ENCODE measurements at regions not wholly inside any gene's neighbourhood (a gene's known extent, or its start where the extent isn't known, plus 50 kb on each side); places are given as distances from the start of the nearest gene placed in this dataset.

DNA sequence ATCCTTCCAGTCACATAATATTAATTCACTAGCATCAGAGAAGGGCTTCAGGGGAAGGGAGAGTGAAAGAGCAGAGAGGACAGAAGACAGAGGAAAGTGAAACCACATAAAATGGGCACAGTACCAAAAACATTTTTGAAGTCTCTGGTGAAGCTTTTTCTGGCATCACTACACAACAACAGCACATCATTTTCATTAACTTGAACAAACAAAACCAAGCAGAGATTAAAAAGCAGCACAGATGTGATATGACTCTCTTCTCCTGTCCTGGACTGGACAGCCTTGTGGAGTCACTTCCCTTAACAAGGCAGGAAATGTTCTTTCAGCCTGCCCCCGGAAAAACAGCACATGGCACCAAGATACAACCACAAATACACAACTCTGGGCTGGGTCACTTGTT is 112.0 kb downstream of the TSPAN8 start:
- Histone ChIP-seq H3K4me3 (no peak overlapping the region), H3K4me1 (peaks cover 0 to 11% (median 0%) of the 10 kb centered on the region in 9 donors), H3K9me3 (no peaks in the 10 kb centered on the region), H3K27ac (no peak overlapping the region), H3K27me3 (no peaks in the 10 kb centered on the region), H3K36me3 (no peaks in the 10 kb centered on the region)
- intact Hi-C loops (cut with DNase I), result loop anchor here in 1 of 10 donors (5.0 kb wide), 1 partner anchor 992 kb away; no protein-coding TSS in a partner anchor
- ATAC-seq, result peak in 7 of 8 donors; percentile 21 to 66 (median 47)
- TF ChIP-seq, protein P1, sequence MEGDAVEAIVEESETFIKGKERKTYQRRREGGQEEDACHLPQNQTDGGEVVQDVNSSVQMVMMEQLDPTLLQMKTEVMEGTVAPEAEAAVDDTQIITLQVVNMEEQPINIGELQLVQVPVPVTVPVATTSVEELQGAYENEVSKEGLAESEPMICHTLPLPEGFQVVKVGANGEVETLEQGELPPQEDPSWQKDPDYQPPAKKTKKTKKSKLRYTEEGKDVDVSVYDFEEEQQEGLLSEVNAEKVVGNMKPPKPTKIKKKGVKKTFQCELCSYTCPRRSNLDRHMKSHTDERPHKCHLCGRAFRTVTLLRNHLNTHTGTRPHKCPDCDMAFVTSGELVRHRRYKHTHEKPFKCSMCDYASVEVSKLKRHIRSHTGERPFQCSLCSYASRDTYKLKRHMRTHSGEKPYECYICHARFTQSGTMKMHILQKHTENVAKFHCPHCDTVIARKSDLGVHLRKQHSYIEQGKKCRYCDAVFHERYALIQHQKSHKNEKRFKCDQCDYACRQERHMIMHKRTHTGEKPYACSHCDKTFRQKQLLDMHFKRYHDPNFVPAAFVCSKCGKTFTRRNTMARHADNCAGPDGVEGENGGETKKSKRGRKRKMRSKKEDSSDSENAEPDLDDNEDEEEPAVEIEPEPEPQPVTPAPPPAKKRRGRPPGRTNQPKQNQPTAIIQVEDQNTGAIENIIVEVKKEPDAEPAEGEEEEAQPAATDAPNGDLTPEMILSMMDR (IDR thresholded peaks at IDR 0.05), result no peak
- WGBS, 2 donors, result 42 to 47% methylated on average over 1 of the region's 1 CpG
- DNase-seq, result no peak

DNA sequence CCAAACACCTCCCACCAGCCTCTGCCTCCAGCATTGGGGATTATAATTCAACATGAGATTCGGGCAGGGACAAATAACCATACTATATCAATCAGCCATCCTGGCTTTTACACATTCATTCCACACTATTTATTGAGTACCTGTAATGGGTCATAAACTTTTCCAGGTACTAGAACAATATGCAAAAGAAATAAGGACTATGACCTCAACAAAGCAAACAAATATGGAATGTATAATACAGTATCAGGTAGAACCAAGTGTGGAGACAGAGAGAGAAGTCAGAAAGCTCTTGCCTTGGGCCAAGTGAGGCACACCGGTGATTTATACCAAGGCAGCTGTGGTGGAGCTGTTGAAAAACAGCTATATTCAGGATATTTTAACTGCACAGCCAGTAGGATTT is 116.3 kb downstream of the TSPAN8 start:
- ATAC-seq (no peak), DNase-seq (no peak)
- H3K4me3 ChIP-seq, result no peak overlapping the region
- intact Hi-C loops (cut with DNase I), result no loop called here
- no peaks in the 10 kb centered on the region for H3K27me3 ChIP-seq
- no peaks in the 10 kb centered on the region for H3K9me3 ChIP-seq
- H3K4me1 ChIP-seq, result peaks cover 0 to 11% (median 0%) of the 10 kb centered on the region in 9 donors
- 72 to 93% methylated on average over 2 of the region's 2 CpGs for WGBS, 2 donors
- TF ChIP-seq, protein P1 (IDR thresholded peaks at IDR 0.05), result no peak
- no peak overlapping the region for H3K27ac ChIP-seq
- H3K36me3 ChIP-seq, result no peaks in the 10 kb centered on the region

DNA sequence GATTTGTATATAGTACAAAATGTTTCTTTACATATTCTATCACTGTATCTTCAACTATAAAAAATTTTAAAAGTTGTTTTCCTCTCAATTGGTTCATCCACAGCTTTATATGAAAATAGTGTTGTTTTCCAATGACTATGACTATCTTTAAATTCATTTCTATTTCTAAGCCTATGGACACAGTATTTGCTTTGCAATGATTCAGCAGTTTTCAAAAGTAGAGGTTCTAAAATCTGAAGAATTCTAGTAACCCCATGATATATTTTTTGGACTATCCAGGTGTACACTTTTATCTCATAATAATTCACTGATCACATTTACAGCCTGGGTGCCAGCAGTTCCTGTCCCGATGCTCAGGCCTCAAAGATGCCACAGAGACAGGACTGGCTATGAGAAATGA is 118.4 kb upstream of the PTPRR start:
- H3K27ac ChIP-seq, result no peak overlapping the region
- 87 to 91% methylated on average over 1 of the region's 1 CpG for WGBS, 2 donors
- H3K27me3 ChIP-seq, result no peaks in the 10 kb centered on the region
- intact Hi-C loops (cut with DNase I), result no loop called here
- DNase-seq, result no peak
- ATAC-seq, result no peak
- peaks cover 0 to 6% (median 0%) of the 10 kb centered on the region in 11 donors for H3K9me3 ChIP-seq
- no peaks in the 10 kb centered on the region for H3K36me3 ChIP-seq
- TF ChIP-seq, protein P1 (IDR thresholded peaks at IDR 0.05), result no peak
- H3K4me3 ChIP-seq, result no peak overlapping the region
- H3K4me1 ChIP-seq, result no peaks in the 10 kb centered on the region

DNA sequence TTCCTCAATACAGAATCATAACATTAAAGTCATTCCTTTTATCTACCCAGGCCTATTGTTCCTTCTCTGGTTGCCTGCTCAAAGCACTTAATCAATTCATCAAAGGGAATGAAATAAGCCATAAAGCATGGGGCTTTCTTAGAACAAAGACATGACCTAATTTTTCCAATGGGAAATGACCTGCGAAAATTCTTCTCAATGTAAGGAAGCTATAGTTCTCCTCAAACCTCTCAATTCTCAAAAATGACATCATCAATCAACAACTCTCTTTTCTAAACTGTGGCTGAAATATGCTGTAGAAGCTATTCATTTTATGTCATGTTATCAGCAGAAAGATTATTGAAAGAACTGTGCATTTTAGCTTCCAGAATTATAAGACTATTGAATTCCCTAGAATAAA is 116.0 kb upstream of the PTPRR start:
- Histone ChIP-seq H3K36me3 (no peaks in the 10 kb centered on the region), H3K27ac (no peak overlapping the region), H3K4me1 (no peaks in the 10 kb centered on the region), H3K27me3 (no peaks in the 10 kb centered on the region), H3K4me3 (no peak overlapping the region), H3K9me3 (peaks cover 0 to 12% (median 0%) of the 10 kb centered on the region in 11 donors)
- no peak for ATAC-seq
- intact Hi-C loops (cut with DNase I), result no loop called here
- WGBS, 2 donors, result 32 to 69% methylated on average over 1 of the region's 1 CpG
- DNase-seq, result no peak
- TF ChIP-seq, protein P1 (IDR thresholded peaks at IDR 0.05), result no peak
